Frontal cortex (tissue), 3 donors: ENCODE measurements at regions not wholly inside any gene's neighbourhood (a gene's known extent, or its start where the extent isn't known, plus 50 kb on each side); places are given as distances from the start of the nearest gene placed in this dataset.
A peak's percentile ranks its signal among the peaks of the same experiment; 100 is the strongest.

Source experiments
- DNase-seq, 2 donors: peaks; one replicate each; pipeline ENCODE4 v3.0.0; 2012; ENCODE audit warnings: low spot score in 2 of 2
- FAIRE-seq: peaks from 2 replicates; lab custom pipeline; 2012; peaks lifted over from hg19 to GRCh38; lab: Jason Lieb, UNC
- donor health status: control.
- donor health status: control.
- donor health status: control.

DNA sequence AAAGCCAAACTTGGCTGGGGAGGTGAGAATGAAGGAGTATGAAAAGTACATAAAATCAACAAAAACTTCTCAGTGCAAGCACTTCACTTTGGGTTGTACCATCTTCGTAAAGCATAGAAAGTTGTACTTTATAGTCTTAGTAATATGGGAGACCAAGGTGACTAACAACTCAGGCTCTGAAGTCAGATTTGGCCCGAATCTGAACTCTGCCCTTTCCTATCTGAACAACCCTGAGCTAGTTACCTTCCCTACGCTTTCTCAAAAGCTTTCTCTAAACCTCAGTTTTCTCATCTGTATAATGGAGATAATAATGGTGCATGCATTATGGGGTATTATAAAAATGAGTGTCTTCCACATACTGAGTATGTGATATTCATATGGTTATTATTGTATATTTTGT is 285.4 kb upstream of the UMPS start:
- FAIRE-seq, result no peak
- no peak for DNase-seq

DNA sequence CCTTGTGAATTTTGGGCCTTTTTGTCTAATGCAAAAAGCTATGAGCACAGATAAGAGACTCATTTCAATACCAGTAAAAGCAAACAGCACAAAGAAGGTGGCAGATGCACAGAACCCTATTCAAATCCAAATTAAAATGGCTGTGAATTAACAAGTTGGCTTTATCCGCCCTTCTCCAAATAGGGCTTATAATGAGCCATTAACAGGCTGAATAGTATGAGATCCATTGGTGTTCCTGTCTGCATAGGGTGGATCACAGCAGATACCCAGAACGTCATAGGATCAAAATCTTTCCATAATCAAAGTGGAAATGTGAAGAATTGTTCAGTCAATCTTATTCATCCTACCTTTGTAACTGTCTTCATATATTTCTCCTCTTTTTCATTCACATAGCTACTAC is 282.4 kb upstream of the UMPS start:
- DNase-seq (no peak), FAIRE-seq (no peak)

DNA sequence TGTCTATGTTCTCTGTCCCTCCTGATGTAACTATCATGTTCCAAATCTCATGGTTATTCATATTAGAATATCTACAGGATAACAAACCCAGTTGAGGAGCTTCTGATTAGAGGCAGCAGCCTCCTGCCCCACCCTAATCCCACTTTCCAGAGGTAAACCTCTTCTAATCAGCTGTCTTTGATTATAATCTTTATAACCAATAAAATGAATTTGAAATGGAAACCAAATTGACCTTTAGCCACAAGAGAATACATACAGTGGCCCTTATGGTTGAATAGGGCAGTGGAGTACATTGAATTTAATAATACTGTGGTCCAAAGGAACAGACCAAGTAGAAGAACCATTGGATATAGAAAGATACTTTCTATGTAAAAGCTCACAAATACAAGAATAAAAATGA is 281.3 kb upstream of the UMPS start:
- FAIRE-seq (no peak), DNase-seq (no peak)

DNA sequence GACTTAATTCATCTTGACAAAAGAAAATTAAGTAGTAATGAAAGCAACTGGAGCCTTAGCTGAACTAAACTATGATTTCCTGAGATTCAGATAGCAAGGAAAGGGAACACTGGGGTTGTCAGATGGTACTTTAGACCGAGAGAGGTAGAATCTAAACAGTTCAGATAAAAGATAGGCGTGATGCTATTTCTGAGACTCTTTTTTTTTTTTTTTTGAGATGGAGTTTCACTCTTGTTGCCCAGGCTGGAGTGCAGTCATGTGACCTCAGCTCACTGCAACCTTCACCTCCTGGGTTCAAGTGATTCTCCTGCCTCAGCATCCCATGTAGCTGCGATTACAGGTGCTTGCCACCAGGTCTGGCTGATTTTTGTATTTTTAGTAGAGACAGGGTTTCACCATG is 279.9 kb upstream of the UMPS start:
- DNase-seq, result no peak
- FAIRE-seq, result no peak

DNA sequence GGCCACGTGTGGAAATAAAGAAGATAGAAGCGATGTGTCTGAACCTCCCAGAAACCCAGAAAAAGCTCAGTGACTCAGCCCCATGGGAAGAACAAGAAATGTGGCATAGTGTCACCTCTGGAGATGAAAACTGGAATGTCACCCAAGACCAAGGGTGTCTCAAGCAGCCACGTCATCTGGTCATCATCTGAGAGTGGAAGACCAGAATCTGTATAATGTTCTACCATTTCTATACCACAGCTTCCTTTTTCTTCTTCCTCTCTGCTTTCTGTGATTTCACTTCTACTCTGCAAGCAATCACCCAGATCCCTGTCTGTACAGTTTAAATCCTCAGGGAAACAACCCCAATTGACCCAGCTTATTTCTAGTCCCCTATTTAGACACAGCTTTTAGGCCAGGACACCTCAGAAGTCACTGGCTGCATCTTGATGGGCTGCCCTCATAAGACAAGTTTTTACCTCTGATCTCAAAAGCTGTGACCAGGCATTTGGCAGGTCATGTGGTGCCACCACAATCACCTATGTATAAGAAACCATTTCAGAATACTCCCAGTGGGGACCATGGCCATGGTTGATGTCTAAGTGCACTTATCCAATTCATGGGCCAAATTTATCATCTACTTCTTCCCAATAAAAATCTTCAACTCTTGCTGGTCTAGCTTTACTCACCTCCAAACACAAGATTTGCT is 278.5 kb upstream of the UMPS start:
- no peak for FAIRE-seq
- DNase-seq, result no peak

DNA sequence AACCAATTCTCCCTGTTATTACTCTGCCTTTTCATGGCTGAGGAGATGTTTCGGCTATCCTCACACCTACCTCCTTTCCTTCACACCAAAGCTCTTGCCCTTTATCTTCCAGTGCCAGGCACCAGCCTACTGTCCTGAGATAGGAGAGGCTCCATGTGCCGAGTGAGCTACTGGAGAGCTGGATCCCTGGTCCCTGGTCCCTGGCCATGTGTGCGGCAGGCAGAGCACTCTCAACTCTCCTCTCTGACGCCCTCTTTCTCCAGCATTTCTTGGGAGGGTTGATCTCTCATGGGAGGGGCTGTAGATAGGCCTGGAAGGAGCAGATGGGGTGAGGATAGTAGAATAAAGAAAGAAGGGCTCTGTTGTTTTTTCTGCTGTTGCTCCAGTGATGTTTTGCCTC is 277.1 kb upstream of the UMPS start:
- DNase-seq, result no peak
- FAIRE-seq, result no peak

DNA sequence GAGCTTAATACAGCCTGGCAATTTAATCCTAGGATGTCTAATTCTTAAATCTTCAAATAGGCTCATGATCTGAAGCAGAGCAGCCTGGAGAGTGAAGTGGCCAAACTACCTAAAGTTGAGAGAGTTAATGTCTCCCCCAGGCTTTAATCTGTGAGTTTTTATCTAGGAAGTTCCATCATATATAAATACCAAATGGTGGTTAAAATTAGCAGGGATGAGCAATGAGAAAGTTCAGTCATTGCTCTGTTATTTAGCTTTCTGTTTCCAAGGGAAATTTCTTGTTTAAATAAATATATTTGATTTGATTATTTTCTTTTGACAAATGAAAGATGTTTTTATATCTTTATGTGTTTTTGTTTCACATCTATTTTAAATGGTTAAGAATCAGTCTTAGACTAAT is 274.4 kb upstream of the UMPS start:
- FAIRE-seq, result no peak
- DNase-seq, result no peak

DNA sequence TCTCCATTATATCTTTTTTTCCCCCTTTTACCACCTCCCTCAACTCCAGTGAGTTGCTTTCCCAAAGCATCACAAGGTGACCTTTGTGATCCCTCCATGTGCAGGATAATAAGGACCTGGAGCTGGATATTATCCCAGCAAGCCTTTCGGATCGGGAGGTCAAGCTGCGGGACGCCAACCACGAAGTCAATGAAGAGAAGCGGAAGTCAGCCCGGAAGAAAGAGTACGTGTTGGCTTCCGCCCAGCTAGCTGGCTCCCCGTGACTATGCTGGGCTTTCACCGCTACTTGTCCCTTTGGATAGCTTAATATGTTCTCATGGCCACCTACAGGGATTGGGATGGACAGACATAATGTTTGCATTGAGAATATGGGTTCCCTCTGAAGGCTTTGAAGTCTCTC is 273.7 kb upstream of the UMPS start:
- DNase-seq (no peak), FAIRE-seq (no peak)

DNA sequence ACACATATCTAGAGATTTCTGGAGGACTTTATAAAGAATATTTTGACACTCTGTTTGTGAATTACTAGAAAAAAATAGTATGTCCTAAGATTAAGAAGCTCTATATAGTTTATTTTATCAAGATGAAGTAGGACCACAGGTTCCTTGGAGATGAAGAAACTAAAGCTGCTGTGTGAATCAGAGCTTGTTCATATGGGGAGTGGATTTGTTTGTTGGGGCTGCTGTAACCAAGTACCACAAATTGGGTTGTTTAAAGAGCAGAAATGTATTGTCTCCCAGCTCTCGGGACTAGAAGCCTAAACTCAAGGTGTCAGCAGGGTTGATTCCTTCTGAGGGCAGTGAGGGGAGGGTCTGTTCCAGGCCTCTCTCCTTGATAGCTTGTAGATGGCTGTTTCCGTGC is 270.6 kb upstream of the UMPS start:
- no peak for DNase-seq
- FAIRE-seq, result no peak

DNA sequence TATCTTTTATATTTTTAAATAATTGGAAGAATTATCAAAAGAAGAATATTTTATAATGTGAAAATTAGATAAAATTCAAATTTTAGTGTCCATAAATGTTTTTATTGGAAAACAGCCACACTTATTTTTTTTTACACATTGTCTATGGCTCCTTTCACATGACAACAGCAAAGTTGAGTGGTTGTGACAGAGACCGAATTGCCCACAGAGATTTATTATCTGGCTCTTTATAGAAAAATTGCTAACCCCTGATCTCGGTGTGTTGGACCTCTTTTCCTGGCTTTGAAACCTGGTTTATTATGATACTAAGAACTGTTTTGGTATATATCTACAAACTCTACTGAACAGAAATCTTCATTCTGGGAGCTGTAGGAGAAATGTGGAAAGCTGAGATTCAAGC is 269.1 kb upstream of the UMPS start:
- DNase-seq (no peak), FAIRE-seq (no peak)

DNA sequence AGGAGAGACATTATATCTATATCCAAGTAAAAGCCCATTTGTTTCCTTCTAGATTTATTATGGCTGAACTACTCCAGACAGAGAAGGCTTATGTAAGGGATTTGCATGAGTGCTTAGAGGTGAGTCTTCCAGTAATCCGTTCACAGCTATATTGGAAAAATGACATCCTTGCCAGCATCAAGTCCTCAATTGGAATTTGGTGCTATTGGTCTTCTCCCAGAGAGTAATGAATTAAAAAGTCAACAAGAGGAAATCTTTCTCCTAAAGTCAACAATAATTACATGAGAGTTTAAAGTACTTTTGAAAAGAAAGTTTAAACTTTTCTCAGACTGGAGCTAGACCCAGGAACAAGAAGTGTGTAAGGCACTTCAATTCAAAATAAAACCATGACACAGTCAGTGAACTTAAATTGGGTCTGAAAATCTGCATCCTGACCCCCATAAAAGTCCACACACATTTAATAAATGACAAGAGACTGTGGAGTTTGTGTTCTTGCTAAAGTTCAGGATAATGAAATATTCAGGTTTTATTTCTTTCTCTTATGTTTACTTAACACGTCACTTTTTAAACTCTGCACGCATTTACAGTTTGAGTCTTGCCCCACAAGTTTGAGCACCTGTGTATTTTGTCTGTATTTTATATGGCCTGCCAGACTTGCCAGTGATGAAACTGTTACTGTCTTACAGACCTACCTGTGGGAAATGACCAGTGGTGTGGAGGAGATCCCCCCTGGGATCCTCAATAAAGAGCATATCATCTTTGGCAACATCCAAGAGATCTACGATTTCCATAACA is 268.2 kb upstream of the UMPS start:
- no peak for FAIRE-seq
- no peak for DNase-seq

DNA sequence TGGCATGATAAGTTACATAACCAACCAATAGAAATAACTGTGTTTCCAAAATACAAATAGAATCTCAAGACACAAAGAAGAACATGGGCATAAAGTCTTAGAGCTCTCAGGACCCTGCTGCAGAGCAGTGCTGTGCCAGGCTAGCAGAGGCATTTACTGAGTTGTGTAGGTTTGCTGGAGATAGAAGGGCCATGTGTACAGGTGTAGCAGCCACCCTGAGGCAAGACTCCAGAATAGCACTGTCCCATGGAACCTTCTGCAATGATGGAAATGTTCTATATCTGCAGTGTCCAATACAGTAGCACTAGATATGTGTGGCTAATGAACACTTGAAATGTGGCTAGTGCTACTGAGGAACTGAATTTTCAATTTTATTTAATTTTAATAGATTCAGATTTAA is 267.0 kb upstream of the UMPS start:
- DNase-seq (no peak), FAIRE-seq (no peak)

DNA sequence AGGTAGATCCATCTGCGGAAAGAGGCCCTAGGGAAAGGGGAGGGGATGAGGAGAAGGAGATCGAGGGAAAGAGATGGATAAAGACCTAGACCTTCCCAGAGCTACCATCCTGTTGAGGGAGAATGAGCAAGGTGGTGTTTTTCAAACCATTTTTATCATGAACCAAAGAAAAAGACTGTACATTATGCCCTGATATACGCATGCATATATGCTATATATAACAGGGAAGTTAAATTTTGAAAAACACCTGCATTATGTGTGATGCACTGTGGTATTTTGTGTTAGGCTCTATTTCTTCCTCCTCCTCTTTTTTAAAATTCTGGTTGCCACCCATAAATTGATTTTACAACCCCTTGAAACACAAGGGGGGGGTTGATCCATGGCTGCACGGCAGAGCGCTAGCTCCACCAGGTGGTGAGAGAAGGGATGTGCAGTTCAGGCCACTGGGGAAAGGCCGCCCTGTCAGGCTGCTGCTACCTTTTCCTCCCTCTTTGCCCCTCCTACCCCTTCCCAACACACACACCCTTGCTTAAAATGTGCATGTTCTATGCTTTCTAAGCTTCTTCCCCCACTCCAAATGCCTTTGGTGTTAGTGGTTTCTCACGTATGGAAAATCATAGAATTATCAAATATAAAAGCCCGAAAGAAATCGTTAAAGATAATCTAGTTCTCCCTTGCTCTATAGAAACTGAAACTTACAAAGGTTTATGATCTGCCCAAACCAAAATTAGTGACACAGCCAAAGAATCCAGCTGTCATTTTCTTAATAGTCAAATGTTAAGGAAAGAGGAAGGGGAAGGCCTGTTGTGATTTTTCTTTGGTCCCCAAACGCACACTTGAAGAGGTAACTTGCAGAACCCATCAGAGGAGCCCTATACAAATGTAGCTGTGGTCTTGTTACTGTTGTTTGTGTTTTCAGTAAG is 262.0 kb upstream of the UMPS start:
- FAIRE-seq (no peak), DNase-seq (peak in 1 of 2 donors; percentile 38)

DNA sequence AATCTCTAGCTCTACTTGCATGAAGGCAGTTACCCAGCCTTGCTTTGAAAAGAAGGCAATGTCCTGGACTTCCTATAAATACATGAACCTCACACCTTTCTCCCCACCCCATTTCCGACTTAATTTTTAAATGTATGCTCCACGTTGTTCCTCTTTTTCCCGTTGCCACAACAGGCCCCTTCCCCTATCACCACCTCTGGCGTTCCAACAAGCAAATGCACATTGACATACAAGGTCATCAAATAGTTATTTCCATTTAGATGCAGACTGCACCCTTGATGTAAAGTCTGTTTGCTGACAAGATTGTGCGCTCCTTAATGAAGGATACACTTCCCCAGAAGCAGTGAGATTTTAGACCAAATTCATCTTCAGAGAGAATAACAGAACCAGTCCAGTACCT is 260.7 kb upstream of the UMPS start:
- no peak for DNase-seq
- FAIRE-seq, result no peak

DNA sequence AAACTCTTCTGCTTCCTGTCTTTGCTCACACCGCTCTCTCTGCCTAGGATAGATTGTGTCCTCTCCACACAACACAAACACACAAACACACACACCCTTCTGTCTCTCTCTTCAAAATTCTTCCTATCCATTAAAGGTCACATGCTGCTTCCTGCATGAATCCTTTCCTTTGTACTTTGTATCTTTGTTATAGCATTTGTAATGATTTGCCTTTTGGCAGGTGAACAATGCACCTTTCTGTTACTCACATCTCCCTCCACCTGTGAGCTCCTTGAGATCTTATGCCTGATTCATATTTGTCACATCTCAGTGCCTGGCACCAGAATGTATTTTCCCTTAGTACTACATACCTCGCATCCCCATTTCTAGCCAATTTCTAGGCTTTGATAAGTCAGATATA is 251.4 kb upstream of the UMPS start:
- FAIRE-seq (no peak), DNase-seq (no peak)

DNA sequence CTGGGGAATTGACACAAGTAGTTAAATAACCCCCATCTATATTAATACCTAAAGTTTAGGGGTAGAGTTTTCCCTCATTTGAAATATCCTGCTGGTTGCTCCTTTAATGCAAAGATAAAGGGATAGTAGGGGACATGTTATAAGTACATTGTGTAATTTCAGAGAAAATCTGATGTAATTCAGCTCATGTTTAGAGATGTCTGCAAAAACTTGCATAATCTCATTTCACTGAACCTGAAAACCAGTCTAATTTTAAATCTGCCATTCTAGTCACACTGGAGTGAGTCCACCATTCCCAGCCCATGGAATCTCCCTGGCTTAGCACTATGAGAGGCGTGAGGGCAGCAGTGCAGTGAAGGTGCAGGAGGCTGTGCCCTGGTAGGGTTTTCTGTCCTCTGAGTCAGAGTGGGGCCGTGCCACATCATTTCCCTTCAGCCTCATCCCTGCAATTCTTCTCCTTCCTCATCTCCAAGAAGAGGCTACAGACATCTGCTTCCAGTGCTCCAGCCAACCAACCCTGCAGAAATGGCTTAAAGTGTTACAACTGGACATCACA is 246.3 kb upstream of the UMPS start:
- FAIRE-seq, result no peak
- DNase-seq, result no peak

DNA sequence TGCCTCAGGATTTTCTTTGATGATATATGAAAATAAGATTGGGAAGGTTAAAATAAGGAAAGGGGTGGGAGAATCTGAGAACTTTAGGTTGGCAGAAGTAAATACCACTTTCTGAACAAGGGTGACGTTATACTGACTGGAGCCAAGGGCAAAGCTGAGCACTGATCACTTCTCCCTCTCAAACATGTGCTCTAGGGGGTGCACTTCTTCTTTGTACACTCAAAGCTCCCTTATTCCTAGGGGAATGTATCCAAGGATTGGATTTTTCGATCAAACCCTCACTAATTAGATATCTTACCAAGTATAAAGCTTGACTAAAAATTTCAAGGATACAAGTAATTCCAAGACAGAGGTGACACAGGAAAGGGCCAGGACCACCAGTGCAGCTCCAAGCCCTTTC is 243.9 kb upstream of the UMPS start:
- FAIRE-seq (no peak), DNase-seq (peak in 1 of 2 donors; percentile 28)

DNA sequence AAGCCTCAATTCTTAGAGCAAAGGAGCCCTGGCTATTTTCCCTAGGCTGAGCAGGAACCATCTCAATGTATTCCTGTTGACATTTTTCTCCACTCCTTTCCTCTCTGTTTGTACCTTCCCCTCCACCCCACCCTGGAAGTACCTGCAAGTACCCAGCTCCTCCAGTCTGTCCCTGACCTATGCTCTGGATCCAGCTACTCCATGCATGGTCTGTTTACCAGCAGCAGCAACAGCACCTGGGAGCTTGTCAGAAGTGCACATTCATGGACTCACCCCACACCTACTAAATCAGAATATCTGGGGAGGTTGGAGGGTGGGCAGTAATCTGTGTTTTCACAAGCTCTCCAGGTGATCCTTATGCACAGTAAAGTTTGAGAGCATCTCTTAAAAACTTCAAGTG is 240.7 kb upstream of the UMPS start:
- FAIRE-seq, result no peak

DNA sequence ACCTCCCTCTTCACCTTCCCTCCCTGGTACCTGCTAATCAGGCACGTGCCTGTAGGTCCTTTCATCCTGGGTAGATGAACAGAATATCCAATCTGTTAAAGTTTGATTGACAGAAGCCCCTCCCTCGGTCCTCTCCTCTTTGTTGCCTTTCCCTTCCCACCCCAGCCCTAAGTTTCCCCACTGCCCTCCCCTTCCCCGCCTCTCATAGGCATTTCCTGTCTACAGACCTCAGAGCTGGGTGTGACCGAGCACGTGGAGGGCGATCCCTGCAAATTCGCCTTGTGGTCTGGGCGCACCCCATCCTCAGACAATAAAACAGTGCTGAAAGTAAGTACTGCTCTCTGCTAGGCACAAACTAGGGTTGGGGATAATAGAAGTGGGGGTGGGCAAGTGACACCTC is 239.2 kb upstream of the UMPS start:
- DNase-seq (no peak), FAIRE-seq (no peak)

More for the DNA sequence above, 240.7 kb upstream of the UMPS start:
- no peak for DNase-seq

DNA sequence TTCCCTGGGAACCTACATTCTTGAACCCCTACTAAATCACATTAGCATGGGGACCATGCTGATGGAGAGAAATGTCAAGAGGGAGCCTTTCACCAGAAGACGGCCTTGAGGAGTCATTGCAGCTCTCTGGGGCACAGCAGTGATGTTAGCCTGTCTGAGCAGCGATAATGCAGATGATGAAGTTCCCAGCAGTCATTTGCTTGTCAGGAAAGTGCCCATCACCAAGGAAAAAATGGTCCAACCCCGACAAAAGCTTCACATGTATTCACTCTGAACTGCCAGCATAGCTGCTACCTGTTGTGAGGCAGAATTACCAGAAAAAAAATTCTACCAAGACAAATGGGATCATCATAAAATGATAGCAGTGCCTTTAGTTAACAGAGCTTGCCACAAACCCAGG is 238.4 kb upstream of the UMPS start:
- DNase-seq (no peak), FAIRE-seq (no peak)
